ENCODE measurements at regions not wholly inside any gene's neighbourhood (a gene's known extent, or its start where the extent isn't known, plus 50 kb on each side); places are given as distances from the start of the nearest gene placed in this dataset.

DNA sequence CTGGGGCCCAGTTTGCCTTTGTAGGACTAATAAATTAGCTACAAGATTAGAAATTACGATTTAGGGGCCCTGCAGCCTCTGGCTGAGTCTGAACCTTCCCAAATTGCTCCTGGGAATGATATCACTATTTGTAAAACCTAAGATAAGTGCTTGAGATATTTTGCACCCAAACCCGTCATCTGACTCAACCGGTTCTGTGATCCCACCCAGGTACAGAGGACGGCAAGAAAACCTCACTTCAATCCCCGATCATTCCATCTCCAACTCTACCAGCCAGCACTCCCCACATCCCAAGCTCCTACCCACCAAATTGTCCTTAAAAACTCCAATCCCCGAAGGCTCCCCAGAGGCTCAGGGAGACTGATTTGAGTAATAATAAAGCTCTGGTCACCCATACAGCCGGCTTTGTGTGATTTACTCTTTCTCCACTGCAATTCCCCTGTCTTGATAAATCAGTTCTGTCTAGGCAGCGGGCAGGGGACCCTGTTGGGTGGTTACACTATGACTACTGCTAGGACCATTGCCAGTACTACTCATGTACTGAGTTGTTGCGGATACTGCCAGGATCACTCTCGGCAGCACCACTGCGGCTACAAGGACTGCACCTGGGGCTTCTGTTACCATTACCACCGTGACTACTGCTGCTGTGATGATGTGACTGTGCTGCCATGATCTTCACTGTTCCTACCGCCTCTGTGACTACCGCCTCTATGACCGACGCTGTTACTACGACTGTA is 73.1 kb downstream of the IRF8 start:
- no peak for DNase-seq

DNA sequence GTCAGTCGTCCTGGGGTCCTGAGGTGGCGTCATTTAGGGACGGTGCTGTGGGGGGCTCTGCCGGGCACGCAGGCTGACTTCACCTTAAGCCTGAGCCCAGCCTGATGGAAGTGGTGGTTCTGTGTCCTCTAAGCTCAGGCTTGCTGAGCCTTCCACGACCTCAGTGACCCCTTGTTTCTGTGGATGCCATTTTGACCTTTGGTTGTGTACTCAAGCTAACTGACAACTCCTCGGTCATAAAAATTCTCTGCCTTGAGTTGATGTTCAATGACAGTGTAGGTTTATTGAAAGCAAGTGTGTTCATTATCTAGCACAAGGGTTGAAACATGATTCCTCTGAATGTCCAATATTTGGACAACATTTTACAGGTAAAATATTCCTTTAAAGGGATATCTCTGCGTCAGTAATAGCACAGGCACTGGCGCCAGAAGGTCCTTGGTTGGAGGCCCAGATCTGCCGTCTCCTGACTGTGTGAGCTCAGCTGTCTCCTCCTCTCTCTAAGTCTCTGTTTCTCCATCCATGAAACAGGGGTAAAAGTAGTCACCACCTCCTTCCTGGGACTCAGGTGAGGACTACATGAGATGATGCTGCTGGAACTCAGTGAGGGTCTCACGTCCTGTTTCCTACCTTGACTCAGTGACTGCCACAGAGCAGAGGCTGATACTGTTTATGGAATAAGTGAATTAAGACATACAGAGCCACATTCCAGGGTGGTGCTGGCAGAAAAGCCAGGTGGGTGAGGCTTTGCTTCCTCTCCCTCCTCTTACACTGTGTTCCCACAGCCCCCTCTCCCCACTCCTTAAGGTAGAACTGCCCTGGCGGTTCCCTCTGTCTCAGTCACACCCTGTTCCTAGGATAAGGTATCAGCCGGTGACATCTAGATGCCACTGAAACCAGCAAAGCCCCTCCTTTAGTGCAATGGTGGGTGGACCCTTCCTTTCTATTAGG is 75.7 kb downstream of the IRF8 start:
- DNase-seq: no peak

DNA sequence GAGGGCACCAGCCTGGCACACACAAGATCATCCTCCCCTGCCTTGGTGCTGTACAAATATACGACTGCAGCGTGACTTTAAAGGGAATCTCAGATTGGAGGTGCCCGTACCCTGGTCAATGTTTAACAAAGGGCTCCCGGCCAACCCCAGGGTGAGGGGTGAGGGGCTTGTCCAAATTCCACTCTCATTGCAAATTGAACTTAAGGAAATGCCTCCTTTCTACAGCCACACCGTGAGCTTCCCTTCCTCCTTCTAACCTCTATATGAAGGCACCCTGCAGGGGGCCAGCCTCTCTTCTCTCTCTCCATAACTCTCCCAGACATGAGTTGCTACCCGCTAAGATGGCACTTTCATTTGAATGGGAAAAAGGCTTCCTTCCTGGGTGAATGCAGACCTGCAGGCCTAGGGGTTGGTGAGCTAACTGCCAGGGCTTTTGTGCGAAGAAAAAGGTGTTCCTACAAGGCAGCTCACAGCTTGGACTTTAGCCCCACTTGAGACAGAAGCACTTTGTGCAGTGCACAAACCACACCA is 76.6 kb downstream of the IRF8 start:
- DNase-seq: no peak

DNA sequence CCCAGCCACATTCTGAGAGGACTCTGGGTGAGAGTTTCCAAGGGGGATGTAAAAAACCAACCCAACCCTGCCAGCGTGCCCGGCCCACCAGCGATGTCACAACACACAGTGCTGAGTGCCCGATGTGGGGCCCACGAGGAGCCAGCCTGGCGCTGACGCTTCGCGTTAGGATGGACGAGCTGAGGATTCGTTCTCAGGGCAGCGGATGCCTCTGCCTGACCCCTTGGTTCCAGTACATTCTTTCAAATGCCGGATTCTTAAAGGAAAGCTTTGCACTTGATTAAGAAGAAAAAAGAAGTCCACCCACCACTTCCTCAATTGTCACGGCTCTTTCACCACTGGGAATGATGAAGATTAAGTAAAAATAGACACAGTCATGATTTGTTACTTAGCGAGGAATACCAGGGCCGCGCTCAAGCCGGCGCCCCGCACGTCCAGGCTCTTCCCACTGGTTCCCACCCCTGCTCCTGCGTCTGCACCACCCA is 79.4 kb downstream of the IRF8 start:
- DNase-seq: no peak

DNA sequence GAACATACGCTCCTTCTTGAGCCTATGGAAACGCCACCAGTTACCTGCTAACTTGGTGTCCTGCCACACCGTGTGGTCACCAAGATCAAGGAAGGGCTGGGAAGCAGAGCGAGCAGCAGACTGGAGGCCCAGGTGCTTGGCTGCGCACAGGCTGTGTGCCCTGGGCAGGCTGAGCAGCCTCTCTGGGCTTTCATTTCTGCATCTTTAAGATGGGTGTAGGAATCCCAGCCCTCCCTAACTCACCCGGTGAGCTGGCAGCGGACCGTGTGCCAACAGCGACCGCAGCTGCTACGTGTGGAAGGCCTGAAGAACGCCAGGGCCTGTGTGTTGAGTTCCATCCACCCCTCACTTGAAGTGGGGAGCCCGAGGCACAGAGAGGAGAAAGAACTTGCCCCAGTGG is 80.0 kb downstream of the IRF8 start:
- DNase-seq: no peak

DNA sequence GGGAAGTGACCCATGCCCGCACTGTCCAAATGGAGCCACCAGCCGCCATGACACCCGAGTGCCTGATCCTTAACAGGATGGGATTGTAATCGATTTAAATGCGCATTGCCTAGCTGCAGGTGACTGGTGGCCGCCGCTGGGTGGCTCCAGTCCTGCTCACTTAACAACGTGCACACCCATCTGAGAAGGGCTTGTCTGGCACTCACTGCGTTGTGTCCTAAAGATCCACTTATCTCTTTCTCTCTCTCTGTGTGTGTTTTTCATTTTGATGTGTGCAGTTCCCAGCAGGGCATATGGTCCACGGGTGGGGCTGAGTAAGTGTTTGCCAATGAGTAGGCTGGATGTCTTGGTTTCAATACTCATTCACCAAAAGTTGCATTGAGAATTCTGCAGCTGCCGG is 80.6 kb downstream of the IRF8 start:
- DNase-seq: no peak

DNA sequence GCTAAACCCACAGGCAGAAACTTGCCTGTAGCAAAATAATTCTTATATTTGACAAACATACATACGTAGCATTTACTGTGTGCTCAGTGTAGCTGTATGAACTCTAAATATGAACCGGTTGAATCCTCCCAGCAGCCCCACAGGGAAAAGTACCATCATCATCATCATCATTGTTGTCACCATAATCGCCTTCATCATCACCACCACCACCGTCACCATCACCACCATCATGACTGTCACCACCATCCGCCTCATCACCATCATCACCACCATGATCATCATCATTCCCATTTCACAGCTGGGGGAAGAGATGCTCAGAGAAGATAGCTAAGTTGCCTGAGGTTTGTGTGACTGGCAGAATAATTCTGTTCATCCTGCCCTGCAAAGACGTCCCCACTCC is 81.7 kb downstream of the IRF8 start:
- no peak for DNase-seq

DNA sequence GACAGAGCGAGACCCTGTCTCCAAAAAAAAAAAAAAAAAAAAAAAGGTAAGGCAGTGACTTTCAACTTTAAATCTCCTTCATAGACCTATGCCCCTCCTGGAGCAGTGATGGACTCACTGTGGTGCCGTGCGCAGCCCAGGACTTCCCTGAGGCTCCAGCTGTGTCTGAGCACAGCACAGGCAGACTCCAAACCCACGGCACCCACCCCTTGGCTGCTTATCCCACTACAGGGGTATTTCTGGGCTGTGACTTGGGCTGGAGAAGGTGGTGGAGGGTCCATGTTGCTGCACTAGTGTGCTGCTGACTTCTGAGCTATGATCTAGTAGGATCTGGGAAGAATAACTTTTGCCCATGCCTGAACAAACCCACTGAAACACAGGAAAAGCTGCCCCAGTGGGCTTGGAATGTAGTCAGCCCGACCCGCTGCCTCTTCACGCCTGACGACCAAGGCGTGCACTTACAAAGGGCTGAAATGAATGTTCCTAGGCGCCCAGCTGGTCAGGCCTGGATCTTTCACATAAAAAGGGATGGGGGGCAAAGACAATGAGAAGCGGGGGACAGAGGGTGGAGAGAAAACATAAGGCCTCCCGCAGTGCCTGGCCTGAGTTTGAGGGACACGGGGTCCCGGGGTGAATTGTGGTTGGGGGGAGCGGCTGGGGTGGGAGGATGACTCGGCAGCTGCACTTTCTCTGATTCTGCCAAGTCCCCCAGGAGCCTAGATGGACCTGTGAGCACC is 83.0 kb downstream of the IRF8 start:
- no peak for DNase-seq

DNA sequence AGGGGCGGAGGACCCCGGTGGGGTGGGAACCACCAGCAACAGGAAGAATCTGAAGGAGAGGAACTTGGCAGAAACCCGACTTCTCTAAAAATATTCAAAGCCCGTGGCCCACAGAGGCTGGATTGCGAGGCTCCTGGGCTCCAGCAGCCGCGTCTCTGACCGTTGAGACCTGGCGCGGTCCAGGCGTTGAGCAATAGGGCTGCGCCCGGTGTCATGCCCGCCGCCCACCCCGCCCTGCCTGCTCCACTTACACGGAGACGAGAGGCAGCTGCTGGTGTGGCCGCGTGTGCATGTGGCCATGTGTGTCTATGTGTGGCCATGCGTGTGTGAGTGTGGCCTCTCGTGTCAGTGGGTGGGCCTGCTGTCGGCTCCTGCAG is 83.6 kb downstream of the IRF8 start:
- DNase-seq: no peak

DNA sequence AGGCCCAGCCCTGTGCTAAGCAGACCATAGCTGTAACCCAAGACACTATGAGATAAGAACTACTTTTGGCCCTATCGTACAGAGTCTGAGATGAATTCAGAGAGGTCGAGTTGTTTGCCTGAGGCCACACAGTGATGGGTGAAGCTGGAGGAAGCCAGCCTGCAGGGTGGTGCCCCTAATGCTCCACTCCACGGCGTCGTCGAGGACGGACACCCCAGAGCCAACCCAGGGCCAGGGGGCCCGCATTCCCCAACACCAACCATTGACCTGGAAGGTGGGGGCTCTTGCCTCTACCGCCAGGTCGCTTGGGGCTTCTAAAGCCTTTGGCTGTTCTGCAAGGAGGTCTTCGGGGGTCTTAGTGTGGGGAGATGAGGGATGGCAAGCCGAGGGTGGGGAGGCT is 84.1 kb downstream of the IRF8 start:
- DNase-seq: no peak

DNA sequence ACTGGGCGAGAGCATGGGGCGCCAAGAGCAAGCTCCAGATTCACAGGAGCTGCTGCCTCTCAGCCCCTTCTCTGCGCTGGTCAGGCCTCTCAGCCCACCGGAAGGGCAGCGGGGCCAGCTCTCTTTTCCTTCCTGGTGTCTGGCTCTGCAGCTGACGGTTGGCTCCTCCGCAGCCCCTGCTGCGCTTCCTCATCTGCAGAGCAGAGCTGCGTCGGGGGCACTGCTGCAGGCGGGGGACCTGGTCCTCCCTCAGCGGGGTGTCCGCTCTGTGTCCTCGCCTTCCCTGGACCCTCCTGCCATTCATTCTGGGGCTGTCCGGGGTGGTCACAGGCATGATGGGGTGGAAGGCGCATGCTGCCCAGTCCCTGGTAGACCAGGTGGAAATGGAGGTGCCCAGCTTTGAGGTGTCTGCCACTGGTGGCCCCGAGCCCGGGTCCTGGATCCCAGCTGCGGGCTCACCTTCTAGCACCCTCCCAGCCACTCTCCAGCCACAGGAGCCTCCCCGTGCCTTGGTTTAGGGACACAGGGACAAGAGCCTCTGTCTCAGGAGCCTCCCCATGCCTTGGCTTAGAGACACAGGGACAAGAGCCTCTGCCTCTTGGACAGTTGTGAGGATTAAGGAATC is 84.8 kb downstream of the IRF8 start:
- DNase-seq: no peak

DNA sequence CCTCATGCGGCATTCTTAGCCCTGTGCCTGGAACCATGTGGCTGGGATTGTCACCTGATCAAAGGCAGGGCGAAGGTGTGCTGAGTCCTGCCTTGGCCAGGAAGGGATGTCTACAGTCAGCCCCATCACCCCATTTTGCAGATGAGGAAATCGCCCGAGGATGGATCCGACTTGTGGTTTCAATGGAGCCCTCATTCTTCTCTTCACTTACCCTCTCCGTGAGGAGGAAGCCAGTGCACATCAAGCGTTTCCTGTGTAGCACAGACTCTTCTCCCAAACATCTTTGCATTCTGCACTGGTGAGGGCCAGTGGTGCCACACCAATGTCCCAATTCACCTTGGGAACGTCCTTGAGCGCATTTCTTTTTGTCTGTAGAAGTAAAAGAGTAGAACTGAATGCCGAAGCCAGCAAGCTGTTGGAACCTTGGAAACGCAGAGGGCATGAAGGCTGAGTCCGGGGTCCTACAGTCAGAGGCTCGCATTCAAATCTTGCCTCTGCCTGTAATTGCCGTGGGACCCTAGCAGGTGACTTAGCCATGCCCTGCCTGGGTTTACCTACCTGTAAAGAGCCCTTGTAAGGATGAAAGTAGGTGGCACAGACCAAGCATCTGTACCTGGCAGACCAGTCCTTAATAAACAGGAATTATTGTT is 85.4 kb downstream of the IRF8 start:
- DNase-seq: no peak

DNA sequence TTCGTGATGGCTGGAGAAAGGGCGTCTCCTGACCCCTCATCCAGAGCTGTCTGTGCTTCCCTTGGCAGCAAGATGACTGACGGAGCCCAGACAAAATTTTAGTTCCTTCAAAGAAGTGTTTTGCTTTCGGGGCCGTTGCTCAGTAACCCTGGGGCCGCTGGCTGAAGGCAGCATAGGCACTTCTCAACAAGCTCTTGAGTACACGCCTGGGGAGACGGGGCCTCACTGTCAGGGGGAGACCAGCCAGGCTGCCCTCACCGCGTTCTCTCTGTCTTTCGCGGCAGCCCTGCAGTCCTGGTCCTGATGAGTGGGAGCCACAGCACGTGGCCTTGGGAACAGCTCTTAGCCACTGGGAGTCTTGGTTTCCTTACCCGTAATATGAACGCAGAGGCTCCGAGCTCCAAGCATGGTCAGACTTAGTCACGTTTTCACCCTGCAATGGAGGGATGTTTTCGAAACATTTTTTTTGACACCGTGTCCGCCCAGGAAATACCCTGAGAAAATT is 86.0 kb downstream of the IRF8 start:
- DNase-seq: no peak

DNA sequence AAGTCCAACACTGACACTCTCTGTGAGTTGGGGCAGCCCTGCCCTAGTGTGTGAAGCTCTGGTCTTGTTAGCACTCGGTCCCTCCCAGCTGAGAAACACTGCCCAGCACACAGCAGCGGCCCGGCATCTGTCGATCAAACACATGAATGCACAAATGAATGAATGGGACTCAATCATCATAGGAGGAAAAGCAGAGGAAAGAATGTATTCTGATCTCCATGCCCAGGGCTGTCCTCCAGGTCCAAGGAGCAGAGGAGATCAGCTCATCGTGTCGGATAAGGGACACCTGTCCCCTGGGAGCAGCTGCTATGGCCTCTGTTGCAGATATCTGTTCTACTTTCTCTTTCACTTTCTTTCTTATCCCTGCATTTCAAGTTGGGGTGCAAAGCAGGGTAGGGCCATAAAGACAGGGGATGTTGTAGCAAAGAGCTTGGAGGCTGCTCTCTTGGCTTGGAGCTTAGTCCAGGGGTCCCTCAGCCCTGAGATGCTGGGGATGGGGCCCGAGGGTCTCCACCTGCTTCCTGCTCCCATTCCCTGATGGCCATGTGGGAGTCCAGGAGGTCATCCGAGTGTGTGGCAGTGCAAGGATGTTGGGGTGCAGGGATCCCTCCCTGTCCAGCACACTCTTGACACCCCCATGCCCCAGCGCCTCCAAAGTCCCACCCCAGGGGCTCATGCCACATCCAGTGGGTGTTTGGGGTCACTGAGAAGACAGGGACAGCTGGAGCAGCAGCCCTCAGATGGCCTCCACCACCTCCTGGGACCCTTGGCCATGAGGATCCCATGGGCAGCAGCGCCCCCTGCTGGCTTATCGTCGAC is 88.2 kb downstream of the IRF8 start:
- no peak for DNase-seq

DNA sequence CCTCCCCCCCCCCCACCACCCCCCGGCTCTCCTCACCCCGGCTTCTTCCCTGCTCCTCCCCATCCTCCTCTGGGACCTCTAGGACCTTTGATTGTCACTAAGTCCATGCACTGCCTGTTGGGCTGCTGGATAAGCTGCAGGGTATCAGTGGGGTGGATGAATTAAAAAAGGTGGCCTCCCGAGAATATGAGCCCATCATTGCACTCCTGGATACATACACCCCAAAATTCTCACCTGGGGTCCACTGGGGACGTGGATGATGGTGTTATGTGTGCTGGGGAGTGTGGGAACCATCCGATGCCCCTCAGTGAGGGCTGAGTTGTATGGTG is 88.8 kb downstream of the IRF8 start:
- DNase-seq: no peak

DNA sequence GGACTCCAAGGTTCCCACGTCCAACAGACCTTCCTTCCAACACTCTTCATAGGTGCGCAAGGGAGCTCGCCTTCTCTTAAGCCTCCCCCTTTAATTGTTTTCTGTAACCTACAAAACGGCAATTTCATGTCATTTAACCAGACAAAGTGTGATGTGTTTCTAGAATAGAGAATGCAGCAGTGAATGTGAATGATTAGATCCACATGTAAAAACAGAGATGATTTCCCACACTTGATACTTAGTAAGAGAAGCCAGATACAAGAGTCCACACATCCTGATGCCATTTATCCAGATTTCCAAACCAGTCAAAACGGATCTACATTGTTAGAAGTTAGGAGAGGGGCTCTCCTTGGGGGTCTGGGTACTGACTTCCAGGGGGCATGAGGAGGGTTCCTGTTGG is 89.3 kb downstream of the IRF8 start:
- DNase-seq: no peak

DNA sequence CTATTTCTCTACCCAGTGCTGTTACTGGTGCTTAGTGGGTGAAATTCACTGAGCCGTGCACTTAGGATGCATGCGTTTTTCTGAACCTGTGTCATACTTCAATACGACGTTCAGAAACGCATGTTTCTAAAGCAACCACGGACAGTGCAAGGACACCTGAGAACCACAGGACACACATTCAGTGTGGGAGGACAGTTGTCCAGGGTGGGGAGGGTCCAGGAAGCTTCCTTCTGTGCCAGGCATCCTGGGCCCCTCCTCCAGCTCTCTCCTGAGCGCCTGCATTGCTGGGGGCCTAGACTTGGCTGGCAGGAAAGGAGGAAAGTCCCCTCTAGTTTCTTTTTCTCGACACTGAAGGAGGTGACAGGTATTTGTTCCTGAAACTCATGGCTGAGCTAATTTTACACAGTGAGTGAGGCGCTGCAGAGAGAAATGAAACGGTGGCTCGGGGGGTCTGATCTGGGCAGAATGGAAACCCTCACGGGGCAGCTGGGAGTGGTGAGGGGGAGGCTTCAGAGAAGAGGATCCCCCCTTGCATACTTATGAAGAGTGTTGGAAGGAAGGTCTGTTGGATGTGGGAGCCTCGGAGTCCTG is 89.9 kb downstream of the IRF8 start:
- no peak for DNase-seq

DNA sequence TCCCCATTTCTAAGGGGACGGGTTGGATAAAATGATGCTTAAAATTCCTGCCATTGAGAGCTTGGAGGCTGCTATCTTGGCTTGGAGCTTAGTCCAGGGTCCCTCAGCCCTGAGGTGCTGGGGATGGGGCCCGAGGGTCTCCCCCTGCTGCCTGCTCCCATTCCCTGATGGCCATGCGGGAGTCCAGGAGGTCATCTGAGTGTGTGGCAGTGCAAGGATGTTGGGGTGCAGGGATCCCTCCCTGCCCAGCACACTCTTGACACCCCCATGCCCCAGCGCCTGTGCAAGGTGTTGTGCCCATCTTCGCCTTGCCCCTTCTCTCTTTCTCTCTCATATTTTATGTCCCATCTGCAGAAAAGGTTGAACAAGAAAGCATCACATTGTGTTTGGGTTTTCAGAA is 90.4 kb downstream of the IRF8 start:
- no peak for DNase-seq

DNA sequence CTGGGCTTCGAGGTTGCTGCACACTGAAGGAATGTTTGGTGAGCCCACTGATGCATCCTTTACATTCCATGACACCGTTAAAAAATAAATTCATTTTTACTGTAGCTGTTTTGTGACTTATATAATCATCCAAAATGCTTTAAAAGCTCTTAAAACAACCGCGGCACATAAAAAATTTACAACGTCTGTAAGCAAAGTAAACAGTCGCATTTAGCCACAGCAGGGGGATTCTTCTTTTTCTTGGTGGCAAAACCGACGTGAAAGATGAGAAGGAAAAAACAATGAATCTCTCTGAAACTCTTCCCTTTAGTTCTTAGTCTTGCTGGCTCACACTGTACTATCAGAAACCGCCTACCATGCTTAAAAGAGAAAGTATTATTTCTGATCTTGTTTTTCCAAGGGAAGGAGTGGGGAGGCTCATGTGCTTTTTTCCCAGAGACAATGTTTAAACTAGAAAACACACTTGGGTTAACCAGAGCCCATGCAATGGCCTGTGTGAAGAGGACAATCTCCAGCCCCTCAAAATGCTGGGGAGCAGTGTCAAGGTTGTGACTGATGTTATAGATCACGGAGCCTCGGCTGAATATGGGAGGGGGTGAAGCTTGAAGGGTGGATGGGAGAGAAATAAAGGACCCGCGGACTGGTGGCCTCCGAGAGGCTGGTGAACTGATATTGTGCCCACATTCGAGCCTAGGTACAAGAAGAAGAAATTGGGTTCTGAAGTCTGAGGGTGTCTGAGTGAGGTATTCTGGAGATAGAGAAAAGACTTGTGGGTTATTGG is 91.1 kb downstream of the IRF8 start:
- DNase-seq: no peak

DNA sequence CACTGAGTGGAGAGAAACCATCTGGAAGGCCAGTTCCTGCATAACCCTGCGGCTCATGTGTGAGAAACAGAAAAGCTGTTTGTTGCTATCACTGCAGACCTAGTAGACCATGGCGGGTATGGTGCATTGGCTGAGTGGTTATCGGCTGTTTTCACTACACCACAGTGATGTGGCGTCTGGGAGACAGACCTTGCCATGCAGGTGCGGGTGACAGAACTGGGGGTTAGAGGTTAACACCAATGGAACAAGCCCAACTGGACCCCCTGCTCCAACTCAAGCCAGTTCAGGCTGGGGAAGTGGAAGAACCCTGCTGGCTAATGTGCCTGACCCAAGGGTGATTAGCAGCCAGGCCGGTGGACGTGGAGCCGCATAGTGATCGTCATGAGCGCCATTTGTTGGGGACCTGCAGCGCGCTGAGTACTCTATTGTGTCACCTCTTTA is 91.9 kb downstream of the IRF8 start:
- DNase-seq: no peak
